NCI-H345 treated with DMSO at 0.1 percent for 48 hours (cell line): ENCODE measurements at regions not wholly inside any gene's neighbourhood (a gene's known extent, or its start where the extent isn't known, plus 50 kb on each side); places are given as distances from the start of the nearest gene placed in this dataset.

Source experiments
- DNase-seq: peaks from one replicate; lab custom pipeline; 2025; ENCODE audit not compliant: unreplicated experiment; lab: John Stamatoyannopoulos, UW

- DNase-seq, result no peak
Measured at GRCh38 chr10:123521076-123521475, 145.1 kb upstream of the GPR26 start.

GRCh38 chr10:123521556-123521955, 144.6 kb upstream of the GPR26 start:
- DNase-seq, result no peak

DNA sequence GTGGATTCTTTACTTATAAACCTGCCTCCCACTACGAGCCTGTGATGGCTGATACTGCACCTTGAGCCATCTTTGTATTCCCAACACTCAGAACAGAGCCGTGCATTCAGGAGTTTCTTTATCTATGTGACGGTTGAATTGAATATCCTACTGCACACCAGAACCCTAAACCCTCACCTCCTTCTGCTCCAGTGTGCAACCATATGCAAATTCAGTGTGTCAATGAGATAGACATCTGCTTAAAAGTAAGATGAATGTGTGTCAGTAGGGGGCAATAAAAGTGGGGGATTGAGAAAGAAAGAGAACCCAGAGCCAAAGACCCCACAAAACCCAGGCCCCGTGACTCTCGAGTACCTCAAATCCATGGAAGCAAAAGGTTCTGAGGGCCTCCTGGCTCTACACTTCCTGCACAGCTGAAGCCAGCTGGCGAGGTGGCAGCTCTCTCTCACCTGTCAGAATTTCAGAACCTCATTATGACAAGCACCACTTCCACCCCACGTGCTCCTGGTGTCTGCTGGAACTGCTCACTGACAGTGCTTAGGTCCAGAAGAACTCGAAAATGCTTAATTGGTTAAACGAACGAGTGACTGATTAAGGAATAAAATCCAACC, 143.3 kb upstream of the GPR26 start:
- no peak for DNase-seq

- DNase-seq, result no peak
Measured at GRCh38 chr10:123523833-123524232, 142.3 kb upstream of the GPR26 start.

DNA sequence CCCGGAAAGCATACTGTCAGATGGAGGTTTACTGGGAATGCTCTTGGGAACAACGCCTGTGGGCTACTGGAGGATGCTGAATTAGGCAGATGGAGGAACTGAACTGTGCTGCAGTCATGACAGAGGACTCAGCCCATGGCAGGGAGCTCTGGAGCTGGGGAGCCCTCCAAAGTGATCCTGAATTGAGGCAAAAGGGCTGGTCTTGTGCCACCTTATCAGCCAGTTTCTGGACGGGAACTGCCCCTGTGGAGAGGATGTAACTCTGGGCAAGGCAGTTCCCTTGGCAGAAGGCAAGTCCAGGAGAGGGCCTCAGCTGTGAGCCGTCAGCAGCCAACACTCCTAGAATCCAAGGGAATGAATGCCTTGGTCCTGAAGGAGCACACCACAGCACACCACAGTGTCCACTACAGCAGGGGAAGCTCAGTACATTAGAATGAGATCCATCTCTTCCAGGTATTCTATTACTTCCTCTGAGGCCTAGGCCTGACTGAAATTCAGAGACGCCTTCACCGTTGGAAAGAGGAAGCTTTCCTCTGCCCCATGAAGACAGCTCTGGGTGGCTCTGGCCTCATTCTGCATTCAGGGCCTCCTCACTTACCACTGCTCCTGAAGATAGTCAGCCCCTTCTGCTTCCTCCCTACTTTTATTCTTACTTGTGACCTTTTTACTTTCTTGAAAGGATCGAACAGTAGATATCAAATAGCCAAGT, 139.6 kb upstream of the GPR26 start:
- DNase-seq, result no peak

GRCh38 chr10:123527151-123527550, 139.0 kb upstream of the GPR26 start:
- DNase-seq, result no peak

- DNase-seq, result no peak
Measured at GRCh38 chr10:123529146-123529760, 136.9 kb upstream of the GPR26 start.

GRCh38 chr10:123530166-123530870, 135.8 kb upstream of the GPR26 start:
- DNase-seq, result no peak

DNA sequence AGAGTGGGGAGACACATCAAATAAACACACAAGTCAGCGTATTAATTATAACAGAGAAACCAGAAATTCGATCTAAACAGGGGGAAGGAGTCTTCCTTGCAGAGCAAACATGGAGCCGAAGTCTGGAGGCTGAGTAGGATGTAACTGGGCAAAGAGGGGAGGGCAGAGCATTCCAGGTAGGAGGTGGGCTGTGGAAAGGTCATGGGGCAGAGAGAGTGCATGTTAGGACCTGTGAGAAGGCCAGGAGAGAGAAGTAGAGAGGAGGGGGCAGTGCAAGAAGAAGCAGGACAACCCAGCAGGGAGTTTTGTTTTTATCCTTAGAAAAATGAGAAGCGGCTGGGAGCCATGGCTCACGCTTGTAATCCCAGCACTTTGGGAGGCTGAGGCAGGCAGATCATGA, 130.8 kb upstream of the GPR26 start:
- no peak for DNase-seq

- no peak for DNase-seq
Measured at GRCh38 chr10:123536176-123536845, 129.8 kb upstream of the GPR26 start.

- DNase-seq, result no peak
Measured at GRCh38 chr10:123537188-123537961, 128.8 kb upstream of the GPR26 start.

- no peak for DNase-seq
Measured at GRCh38 chr10:123538401-123539320, 127.5 kb upstream of the GPR26 start.

GRCh38 chr10:123544986-123545385, 121.2 kb upstream of the GPR26 start:
- no peak for DNase-seq

DNA sequence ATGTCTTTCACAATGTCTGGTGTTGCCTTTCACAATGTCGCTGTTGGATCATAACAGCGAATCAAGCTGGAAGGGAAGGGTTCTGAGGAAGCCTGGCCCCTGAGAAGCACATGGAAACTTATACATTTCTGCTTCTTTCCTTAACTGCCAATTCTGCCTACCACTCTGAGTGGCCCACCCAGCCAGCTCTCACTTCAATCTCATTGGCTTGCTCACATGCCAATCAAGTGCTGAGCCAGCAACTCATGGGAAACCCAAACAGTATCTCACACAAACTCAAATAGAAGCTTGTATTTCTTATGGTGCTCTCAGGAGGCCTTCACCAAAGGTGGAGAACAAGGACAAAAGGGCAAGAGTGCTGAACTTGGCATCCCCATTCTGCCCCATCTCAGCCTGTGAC, 117.4 kb upstream of the GPR26 start:
- DNase-seq, result no peak

- DNase-seq, result no peak
Measured at GRCh38 chr10:123549761-123550454, 116.2 kb upstream of the GPR26 start.

- no peak for DNase-seq
Measured at GRCh38 chr10:123550675-123551096, 115.5 kb upstream of the GPR26 start.

DNA sequence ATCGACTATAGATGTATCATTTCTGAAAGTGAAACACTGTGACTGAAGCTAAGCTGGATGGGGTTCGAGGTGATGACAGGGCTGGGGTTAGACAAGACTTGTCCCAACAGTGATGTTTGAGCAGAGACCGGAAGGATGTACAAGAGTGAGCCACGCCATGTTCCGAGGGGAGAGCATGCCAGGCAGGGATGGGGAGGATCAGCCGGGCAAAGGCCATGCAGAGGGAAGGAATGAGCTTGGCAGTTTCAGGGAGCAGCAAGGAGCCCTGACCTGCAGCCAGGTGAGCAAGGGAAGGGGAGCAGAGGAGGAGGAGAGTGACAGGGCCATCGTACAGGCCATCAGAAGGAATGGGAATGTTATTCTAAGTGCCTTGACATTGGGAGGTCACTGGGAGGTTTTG, 114.9 kb upstream of the GPR26 start:
- DNase-seq, result no peak

- DNase-seq, result no peak
Measured at GRCh38 chr10:123552760-123553554, 113.2 kb upstream of the GPR26 start.
